OCI-LY7 (cell line): ENCODE measurements at regions not wholly inside any gene's neighbourhood (a gene's known extent, or its start where the extent isn't known, plus 50 kb on each side); places are given as distances from the start of the nearest gene placed in this dataset.

Experiments used
- BruUV-seq: library from RNA; stranded (reverse); fragments of 400-500 nt; replicated peaks from 2 replicates; lab custom pipeline; 2021; lab: Mats Ljungman, UMichigan
- CTCF ChIA-PET: fragments of 300-600 bp; sonication (Branson Sonifier 250); formaldehyde crosslinking; loops from one replicate; lab custom pipeline; 2022; ENCODE audit warnings: antibody characterized with exemption; ENCODE audit not compliant: unreplicated experiment; lab: Charles Lee
- POLR2A ChIA-PET: fragments of 300-600 bp; sonication (Branson Sonifier 250); formaldehyde crosslinking; loops from one replicate; lab custom pipeline; 2022; ENCODE audit warnings: antibody characterized with exemption; lab: Charles Lee
- DNase-seq: peaks from one replicate; pipeline ENCODE4 v3.0.0-alpha.2; 2015; ENCODE audit warnings: low spot score
- H2AFZ ChIP-seq: fragments of 200-600 bp; sonication (generic), shearing (Covaris generic); 2 replicates; pipeline ENCODE4 v1.6.1; 2014; ENCODE audit warnings: mild to moderate bottlenecking, antibody characterized with exemption, low read length, moderate library complexity
- H3K27ac ChIP-seq: fragments of 200-600 bp; sonication (generic); 2 replicates; pipeline ENCODE4 v1.5.1; 2014; ENCODE audit warnings: mixed run types, low read depth, mild to moderate bottlenecking, moderate library complexity, low read length, inconsistent platforms; ENCODE audit not compliant: poor library complexity, severe bottlenecking
- H3K36me3 ChIP-seq: fragments of 200-600 bp; sonication (generic); 2 replicates; pipeline ENCODE4 v1.6.1; 2014; ENCODE audit warnings: mild to moderate bottlenecking, antibody characterized with exemption, low read length, moderate library complexity, mixed read lengths; ENCODE audit not compliant: insufficient read depth
- H3K4me1 ChIP-seq: fragments of 200-600 bp; sonication (generic); 2 replicates; pipeline ENCODE4 v1.5.1; 2014; ENCODE audit warnings: mild to moderate bottlenecking, low read length; ENCODE audit not compliant: insufficient read depth, poor library complexity, severe bottlenecking
- H3K4me2 ChIP-seq: fragments of 200-600 bp; sonication (generic); 2 replicates; pipeline ENCODE4 v1.6.1; 2014; ENCODE audit warnings: mild to moderate bottlenecking, low read length
- H3K4me3 ChIP-seq: fragments of 200-600 bp; sonication (generic); 2 replicates; pipeline ENCODE4 v1.5.1; 2014; ENCODE audit warnings: mild to moderate bottlenecking, low read depth, low read length; ENCODE audit not compliant: poor library complexity, severe bottlenecking
- H3K79me2 ChIP-seq: fragments of 200-600 bp; sonication (generic); 2 replicates; pipeline ENCODE4 v1.6.1; 2016; ENCODE audit warnings: low read depth, mild to moderate bottlenecking, low read length, moderate library complexity, mixed read lengths; ENCODE audit not compliant: insufficient read depth
- H3K9me2 ChIP-seq: fragments of 200-600 bp; sonication (generic); 2 replicates; pipeline ENCODE4 v1.6.1; 2016; ENCODE audit warnings: mild to moderate bottlenecking, low read length, mixed read lengths; ENCODE audit not compliant: insufficient read depth
- H3K9me3 ChIP-seq: fragments of 200-600 bp; sonication (generic); 2 replicates; pipeline ENCODE4 v1.6.1; 2014; ENCODE audit warnings: mild to moderate bottlenecking, mixed run types, low read length, mixed read lengths
- H4K20me1 ChIP-seq: fragments of 200-600 bp; sonication (generic); 2 replicates; pipeline ENCODE4 v1.6.1; 2014; ENCODE audit warnings: mild to moderate bottlenecking, antibody characterized with exemption, low read length, moderate library complexity, mixed read lengths; ENCODE audit not compliant: insufficient read depth
- EZH2phosphoT487 ChIP-seq: fragments of 200-600 bp; sonication (generic); IDR thresholded peaks from 2 replicates; pipeline ENCODE4 v1.6.1; 2018; ENCODE audit warnings: low read depth, borderline replicate concordance, mild to moderate bottlenecking, mixed run types, antibody characterized with exemption, low read length, moderate library complexity, mixed read lengths
- intact Hi-C: fragments of 100-400 bp; cut with micrococcal nuclease; formaldehyde crosslinking; loops from one replicate; pipeline ENCODE4 v1.10.0; 2022; ENCODE audit not compliant: unreplicated experiment
- TF ChIP-seq, protein P1 (sequence below): fragments of 200-600 bp; sonication (generic); conservative IDR thresholded peaks from 2 replicates; pipeline ENCODE4 v1.5.1; 2014; ENCODE audit warnings: mild to moderate bottlenecking, antibody characterized with exemption, low read length, moderate library complexity, mixed read lengths

DNA sequence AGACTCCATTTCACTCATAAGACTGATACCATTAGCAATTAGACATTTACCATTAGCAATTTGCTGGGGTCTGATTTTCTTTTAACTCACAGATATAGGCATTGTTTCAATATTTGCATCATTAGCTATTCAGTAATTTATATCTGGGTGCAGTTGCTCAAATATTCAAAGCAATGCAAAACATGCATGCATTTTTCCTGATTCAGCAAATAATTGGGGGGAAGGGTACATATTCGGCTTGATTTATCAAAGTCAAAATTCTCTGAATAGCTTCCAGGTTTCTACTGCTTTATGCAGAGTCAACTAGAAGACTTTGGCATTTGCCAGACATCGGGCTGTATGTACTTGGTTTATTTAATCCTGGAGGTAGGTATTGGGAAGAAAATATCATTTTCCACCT is 315.6 kb upstream of the NR2F2 start:
- Histone ChIP-seq H3K9me3 (no peaks in the 10 kb centered on the region), H3K27ac (no peak overlapping the region), H3K4me2 (no peak overlapping the region), H2AFZ (no peak overlapping the region), H3K9me2 (no peaks in the 10 kb centered on the region), H4K20me1 (no peaks in the 10 kb centered on the region), H3K4me1 (no peaks in the 10 kb centered on the region), H3K4me3 (no peak overlapping the region), H3K36me3 (no peaks in the 10 kb centered on the region), H3K79me2 (no peaks in the 10 kb centered on the region)
- intact Hi-C loops: no loop called here
- TF ChIP-seq, protein P1, sequence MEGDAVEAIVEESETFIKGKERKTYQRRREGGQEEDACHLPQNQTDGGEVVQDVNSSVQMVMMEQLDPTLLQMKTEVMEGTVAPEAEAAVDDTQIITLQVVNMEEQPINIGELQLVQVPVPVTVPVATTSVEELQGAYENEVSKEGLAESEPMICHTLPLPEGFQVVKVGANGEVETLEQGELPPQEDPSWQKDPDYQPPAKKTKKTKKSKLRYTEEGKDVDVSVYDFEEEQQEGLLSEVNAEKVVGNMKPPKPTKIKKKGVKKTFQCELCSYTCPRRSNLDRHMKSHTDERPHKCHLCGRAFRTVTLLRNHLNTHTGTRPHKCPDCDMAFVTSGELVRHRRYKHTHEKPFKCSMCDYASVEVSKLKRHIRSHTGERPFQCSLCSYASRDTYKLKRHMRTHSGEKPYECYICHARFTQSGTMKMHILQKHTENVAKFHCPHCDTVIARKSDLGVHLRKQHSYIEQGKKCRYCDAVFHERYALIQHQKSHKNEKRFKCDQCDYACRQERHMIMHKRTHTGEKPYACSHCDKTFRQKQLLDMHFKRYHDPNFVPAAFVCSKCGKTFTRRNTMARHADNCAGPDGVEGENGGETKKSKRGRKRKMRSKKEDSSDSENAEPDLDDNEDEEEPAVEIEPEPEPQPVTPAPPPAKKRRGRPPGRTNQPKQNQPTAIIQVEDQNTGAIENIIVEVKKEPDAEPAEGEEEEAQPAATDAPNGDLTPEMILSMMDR: no peak
- no peak for TF ChIP-seq EZH2phosphoT487
- BruUV-seq: no TSS peak
- ChIA-PET POLR2A (no interaction called here), CTCF (no interaction called here)
- no peak for DNase-seq

DNA sequence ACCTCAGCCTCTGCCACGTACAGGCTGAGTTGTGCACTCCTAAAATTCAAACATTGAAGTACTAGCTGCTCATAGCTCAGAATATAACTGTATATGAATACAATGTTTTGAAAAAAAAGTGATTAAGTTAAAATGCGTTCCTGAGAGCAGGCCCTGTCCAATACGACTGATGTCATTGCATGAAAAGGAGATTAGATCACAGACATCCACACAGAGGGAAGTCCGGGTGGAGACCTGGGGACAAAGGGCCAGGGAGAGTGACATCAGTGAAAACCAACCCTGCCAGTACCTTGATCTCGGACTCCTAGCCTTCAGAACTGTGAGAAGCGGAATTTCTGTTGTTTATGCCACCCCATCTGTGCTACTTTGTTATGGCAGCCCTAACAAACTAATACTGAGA is 311.4 kb upstream of the NR2F2 start:
- ChIA-PET POLR2A (no interaction called here), CTCF (no interaction called here)
- H3K36me3 ChIP-seq: no peaks in the 10 kb centered on the region
- no peak for DNase-seq
- intact Hi-C loops: no loop called here
- no peaks in the 10 kb centered on the region for H3K79me2 ChIP-seq
- H3K4me2 ChIP-seq: no peak overlapping the region
- BruUV-seq: no TSS peak
- no peak overlapping the region for H2AFZ ChIP-seq
- no peaks in the 10 kb centered on the region for H3K9me3 ChIP-seq
- H3K4me1 ChIP-seq: no peaks in the 10 kb centered on the region
- H3K4me3 ChIP-seq: no peak overlapping the region
- no peaks in the 10 kb centered on the region for H4K20me1 ChIP-seq
- no peak overlapping the region for H3K27ac ChIP-seq
- no peaks in the 10 kb centered on the region for H3K9me2 ChIP-seq
- no peak for TF ChIP-seq EZH2phosphoT487

DNA sequence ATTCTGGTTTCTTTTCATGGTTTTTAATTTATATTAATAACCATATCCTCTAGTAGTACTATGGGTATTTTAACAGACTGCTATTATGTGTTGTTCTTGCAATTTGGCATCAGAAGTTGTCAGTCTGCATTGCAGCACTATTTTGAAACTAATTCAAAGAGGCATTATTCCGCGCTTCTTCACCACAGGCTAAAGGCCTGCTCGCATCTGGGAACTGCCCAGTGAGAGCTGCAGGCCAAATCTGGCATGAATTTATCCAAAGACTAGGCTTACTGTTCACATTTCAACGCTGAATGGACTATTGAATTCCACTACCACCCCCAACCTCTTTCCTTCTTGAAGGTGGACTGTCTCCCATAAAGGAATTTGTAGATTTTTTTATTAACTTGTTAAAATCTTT is 310.4 kb upstream of the NR2F2 start:
- ChIA-PET CTCF (no interaction called here), POLR2A (no interaction called here)
- no peak overlapping the region for H3K27ac ChIP-seq
- no peaks in the 10 kb centered on the region for H3K79me2 ChIP-seq
- H4K20me1 ChIP-seq: no peaks in the 10 kb centered on the region
- no peaks in the 10 kb centered on the region for H3K9me3 ChIP-seq
- H3K36me3 ChIP-seq: no peaks in the 10 kb centered on the region
- intact Hi-C loops: no loop called here
- TF ChIP-seq, protein P1: no peak
- no peak for TF ChIP-seq EZH2phosphoT487
- H3K4me2 ChIP-seq: no peak overlapping the region
- no peak for DNase-seq
- no peaks in the 10 kb centered on the region for H3K9me2 ChIP-seq
- H3K4me3 ChIP-seq: no peak overlapping the region
- H2AFZ ChIP-seq: no peak overlapping the region
- no peaks in the 10 kb centered on the region for H3K4me1 ChIP-seq
- BruUV-seq: no TSS peak
